ENCODE measurements at regions not wholly inside any gene's neighbourhood (a gene's known extent, or its start where the extent isn't known, plus 50 kb on each side); places are given as distances from the start of the nearest gene placed in this dataset.
"Not testable (repeated sequence)": the region's sequence is repeated elsewhere in the genome, so short reads cannot be mapped to it uniquely, and the experiment has no call there.

DNA sequence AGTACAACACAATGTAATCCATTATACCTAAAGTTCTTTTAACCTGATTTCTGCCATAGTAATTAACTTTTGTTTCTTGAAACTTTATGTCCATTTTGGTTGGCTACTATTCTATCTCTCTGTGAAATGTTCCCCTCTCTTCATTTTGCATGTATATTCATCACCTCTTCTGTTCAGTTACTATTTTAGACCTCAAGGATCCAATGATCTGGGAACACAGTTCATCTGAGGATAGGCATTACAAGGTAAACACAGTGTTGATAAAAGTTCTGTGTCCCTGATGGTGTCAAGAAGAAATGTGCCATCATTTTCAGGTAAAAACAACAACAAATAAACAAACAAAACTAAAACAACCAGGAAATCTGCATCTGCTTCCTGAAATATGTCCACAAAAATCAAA, 102.2 kb upstream of the IFNG-AS1 start:
- H3K27me3 ChIP-seq (ENCODE audit: control insufficient read depth, insufficient read depth, low read length) = no peaks in the 10 kb centered on the region
- no peaks in the 10 kb centered on the region for H3K36me3 ChIP-seq (ENCODE audit: control insufficient read depth, insufficient read depth, low read length)
- no peak overlapping the region for H3K27ac ChIP-seq (ENCODE audit: low read depth, low read length)
- H3K4me1 ChIP-seq (ENCODE audit: control insufficient read depth, insufficient read depth, low read length) = no peaks in the 10 kb centered on the region
- no peak overlapping the region for H3K4me3 ChIP-seq (ENCODE audit: low read depth, low read length)
- DNase-seq (ENCODE audit: low read depth in 4 of 6, low spot score in 6 of 6) = no peak
- H3K9me3 ChIP-seq (ENCODE audit: control insufficient read depth, insufficient read depth, low read length) = no peaks in the 10 kb centered on the region

DNA sequence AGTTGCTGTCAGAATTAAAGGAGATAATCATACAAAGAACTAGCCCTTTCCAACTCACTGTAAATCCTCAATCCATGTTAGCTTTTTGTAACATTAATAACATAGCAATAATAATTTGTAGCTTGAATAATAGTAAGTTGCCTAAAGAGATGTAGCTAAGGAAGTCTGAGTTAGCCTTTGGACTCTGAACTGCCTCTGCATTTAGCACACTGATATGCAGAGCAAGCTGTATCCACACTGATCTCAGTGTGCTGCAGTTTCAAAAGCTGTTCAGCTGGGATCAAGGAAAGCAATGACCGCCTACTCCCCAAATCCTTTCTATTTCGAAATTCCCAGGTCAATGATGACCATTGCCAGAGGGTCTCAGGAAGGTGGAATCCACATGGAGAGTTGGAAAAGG, 99.3 kb upstream of the IFNG-AS1 start:
- Histone ChIP-seq H3K4me3 (ENCODE audit: low read depth, low read length) (no peak overlapping the region), H3K27me3 (ENCODE audit: control insufficient read depth, insufficient read depth, low read length) (no peaks in the 10 kb centered on the region), H3K4me1 (ENCODE audit: control insufficient read depth, insufficient read depth, low read length) (no peaks in the 10 kb centered on the region), H3K36me3 (ENCODE audit: control insufficient read depth, insufficient read depth, low read length) (no peaks in the 10 kb centered on the region), H3K27ac (ENCODE audit: low read depth, low read length) (no peak overlapping the region), H3K9me3 (ENCODE audit: control insufficient read depth, insufficient read depth, low read length) (no peaks in the 10 kb centered on the region)
- DNase-seq (ENCODE audit: low read depth in 4 of 6, low spot score in 6 of 6) = no peak
- WGBS (ENCODE audit: insufficient coverage) = no CpG with 5 or more reads among the region's 2 CpGs

DNA sequence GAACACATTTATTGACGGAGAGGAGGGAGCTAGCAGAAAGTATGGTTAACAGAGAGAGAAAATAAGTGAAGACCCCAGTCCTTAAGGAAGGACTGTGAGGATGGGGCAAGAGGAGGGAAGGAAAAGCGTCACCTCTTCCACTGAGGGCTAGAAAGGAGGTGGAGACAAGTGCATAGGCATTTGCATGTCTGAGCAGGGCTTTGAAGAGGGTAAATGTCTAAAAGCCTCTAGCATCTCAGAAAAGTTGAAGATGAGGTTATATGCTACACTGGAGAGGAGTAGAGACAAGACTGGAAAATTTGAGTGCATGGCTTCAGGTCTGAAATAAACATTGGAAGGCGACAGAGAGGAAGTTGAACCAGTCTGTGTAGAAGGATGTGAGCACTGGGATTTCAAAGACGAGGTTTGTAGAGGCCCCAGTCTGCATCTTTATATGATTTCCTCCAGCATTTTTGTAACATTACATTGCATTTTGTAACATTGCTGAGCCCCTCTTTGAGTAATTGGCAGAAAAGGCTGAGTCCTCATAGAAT, 98.5 kb upstream of the IFNG-AS1 start:
- WGBS (ENCODE audit: insufficient coverage) = 84% methylated on average over 3 of the region's 4 CpGs
- DNase-seq (ENCODE audit: low read depth in 4 of 6, low spot score in 6 of 6) = no peak
- H3K36me3 ChIP-seq (ENCODE audit: control insufficient read depth, insufficient read depth, low read length) = no peaks in the 10 kb centered on the region
- H3K27ac ChIP-seq (ENCODE audit: low read depth, low read length) = no peak overlapping the region
- H3K27me3 ChIP-seq (ENCODE audit: control insufficient read depth, insufficient read depth, low read length) = no peaks in the 10 kb centered on the region
- H3K4me3 ChIP-seq (ENCODE audit: low read depth, low read length) = no peak overlapping the region
- no peaks in the 10 kb centered on the region for H3K9me3 ChIP-seq (ENCODE audit: control insufficient read depth, insufficient read depth, low read length)
- no peaks in the 10 kb centered on the region for H3K4me1 ChIP-seq (ENCODE audit: control insufficient read depth, insufficient read depth, low read length)

DNA sequence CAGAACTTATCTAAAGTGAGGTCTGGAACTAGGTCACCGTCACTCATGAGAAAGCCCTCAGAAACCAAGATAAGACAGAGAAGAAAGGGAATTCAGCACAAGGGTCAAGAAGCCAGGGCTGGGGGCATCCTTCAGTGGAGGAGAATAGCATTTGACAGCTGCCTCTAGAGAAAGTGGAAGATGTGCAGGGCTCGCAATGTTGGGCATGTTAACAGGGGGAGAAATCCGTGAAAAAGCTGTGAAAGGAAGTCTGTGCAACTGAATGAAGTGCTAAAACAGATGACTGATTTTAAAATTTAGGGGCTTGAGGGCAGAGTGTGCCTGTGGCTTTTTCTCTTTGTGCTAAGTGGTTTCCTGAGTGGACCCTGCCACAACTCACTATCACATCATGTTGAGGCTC, 97.7 kb upstream of the IFNG-AS1 start:
- Histone ChIP-seq H3K27me3 (ENCODE audit: control insufficient read depth, insufficient read depth, low read length) (no peaks in the 10 kb centered on the region), H3K36me3 (ENCODE audit: control insufficient read depth, insufficient read depth, low read length) (no peaks in the 10 kb centered on the region), H3K9me3 (ENCODE audit: control insufficient read depth, insufficient read depth, low read length) (no peaks in the 10 kb centered on the region), H3K4me3 (ENCODE audit: low read depth, low read length) (no peak overlapping the region), H3K4me1 (ENCODE audit: control insufficient read depth, insufficient read depth, low read length) (no peaks in the 10 kb centered on the region), H3K27ac (ENCODE audit: low read depth, low read length) (no peak overlapping the region)
- 45% methylated on average over 3 of the region's 3 CpGs for WGBS (ENCODE audit: insufficient coverage)
- DNase-seq (ENCODE audit: low read depth in 4 of 6, low spot score in 6 of 6) = peak in 1 of 6 donors; percentile 36

DNA sequence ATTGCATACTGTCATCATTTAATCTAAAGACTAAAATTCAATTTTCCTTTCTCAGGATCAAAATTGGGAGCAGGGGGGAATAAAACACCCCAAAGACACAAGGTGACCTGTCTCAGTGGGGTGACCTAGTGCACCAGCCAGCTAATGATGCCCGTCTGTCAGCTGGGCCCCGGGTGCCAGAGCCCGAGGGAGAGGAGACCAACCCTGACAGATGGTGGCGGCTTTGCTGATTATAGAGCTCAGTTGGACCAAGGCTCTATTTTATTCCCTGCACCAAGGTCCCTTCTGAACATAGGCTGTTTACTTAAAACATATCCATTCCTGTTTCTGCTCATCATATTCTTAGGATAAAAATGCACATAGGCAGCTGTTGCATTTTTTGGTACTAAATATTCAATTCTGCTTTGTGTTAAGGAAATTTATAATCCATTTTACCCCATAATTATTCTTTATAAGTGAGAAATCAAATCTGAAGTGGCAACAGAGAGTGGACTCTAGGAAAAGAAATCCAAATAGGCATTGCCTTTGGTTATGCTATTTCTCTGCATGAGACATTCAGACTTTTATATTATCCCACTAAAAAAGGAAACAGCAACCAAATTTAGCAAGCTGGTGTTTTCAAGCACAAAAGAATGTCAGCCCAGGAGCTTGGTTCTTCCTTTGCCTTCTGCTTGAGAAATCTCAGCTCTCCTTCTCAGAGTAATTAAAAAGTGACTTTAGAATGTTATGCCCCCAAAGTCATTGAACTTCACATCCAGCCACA, 96.8 kb upstream of the IFNG-AS1 start:
- Histone ChIP-seq H3K9me3 (ENCODE audit: control insufficient read depth, insufficient read depth, low read length) (no peaks in the 10 kb centered on the region), H3K4me3 (ENCODE audit: low read depth, low read length) (no peak overlapping the region), H3K4me1 (ENCODE audit: control insufficient read depth, insufficient read depth, low read length) (no peaks in the 10 kb centered on the region), H3K27me3 (ENCODE audit: control insufficient read depth, insufficient read depth, low read length) (no peaks in the 10 kb centered on the region), H3K36me3 (ENCODE audit: control insufficient read depth, insufficient read depth, low read length) (no peaks in the 10 kb centered on the region), H3K27ac (ENCODE audit: low read depth, low read length) (no peak overlapping the region)
- peak in 2 of 6 donors; percentile 25 to 73 for DNase-seq (ENCODE audit: low read depth in 4 of 6, low spot score in 6 of 6)
- WGBS (ENCODE audit: insufficient coverage) = 36% methylated on average over 3 of the region's 4 CpGs

DNA sequence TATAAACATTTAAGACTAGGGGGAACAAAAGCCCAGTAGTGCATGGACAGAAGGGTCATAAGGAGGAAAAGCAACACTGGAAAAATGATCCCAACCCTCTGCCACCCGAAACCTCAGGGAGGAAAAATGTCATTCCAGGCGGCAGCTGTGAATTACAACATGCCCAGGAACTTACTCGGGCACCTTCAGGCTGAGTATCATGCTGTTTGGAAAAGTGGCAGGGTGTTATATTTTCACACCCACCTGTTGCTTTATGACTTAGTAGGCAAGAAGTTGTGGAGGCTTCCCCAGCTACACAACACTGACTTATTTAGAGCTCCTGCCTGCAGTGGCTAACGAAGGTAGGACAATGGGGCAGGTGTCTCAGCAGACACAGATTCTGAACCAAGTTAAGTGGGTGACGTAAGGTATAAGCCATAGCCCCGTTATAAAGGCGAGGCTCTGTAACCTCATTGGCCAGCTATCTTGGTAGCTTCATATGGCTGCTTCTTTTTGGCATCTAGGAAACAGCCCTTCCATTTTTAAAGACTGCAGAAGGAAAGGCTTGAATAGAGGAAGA, 96.1 kb upstream of the IFNG-AS1 start:
- WGBS (ENCODE audit: insufficient coverage) = 90% methylated on average over 4 of the region's 7 CpGs
- H3K4me1 ChIP-seq (ENCODE audit: control insufficient read depth, insufficient read depth, low read length) = no peaks in the 10 kb centered on the region
- H3K4me3 ChIP-seq (ENCODE audit: low read depth, low read length) = no peak overlapping the region
- H3K36me3 ChIP-seq (ENCODE audit: control insufficient read depth, insufficient read depth, low read length) = no peaks in the 10 kb centered on the region
- DNase-seq (ENCODE audit: low read depth in 4 of 6, low spot score in 6 of 6) = peak in 1 of 6 donors; percentile 12
- H3K27ac ChIP-seq (ENCODE audit: low read depth, low read length) = no peak overlapping the region
- H3K27me3 ChIP-seq (ENCODE audit: control insufficient read depth, insufficient read depth, low read length) = no peaks in the 10 kb centered on the region
- H3K9me3 ChIP-seq (ENCODE audit: control insufficient read depth, insufficient read depth, low read length) = no peaks in the 10 kb centered on the region

DNA sequence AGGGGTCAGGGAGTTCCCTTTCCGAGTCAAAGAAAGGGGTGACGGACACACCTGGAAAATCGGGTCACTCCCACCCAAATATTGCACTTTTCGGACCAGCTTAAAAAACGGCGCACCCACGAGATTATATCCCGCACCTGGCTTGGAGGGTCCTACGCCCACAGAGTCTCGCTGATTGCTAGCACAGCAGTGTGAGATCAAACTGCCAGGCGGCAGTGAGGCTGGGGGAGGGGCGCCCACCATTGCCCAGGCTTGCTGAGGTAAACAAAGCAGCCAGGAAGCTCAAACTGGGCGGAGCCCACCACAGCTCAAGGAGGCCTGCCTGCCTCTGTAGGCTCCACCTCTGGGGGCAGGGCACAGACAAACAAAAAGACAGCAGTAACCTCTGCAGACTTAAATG, 88.8 kb upstream of the IFNG-AS1 start:
- 89% methylated on average over 7 of the region's 13 CpGs for WGBS (ENCODE audit: insufficient coverage)
- DNase-seq (ENCODE audit: low read depth in 4 of 6, low spot score in 6 of 6); H3K36me3 ChIP-seq (ENCODE audit: control insufficient read depth, insufficient read depth, low read length); H3K9me3 ChIP-seq (ENCODE audit: control insufficient read depth, insufficient read depth, low read length); H3K27me3 ChIP-seq (ENCODE audit: control insufficient read depth, insufficient read depth, low read length); H3K4me3 ChIP-seq (ENCODE audit: low read depth, low read length); H3K27ac ChIP-seq (ENCODE audit: low read depth, low read length); H3K4me1 ChIP-seq (ENCODE audit: control insufficient read depth, insufficient read depth, low read length): not testable (repeated sequence)

DNA sequence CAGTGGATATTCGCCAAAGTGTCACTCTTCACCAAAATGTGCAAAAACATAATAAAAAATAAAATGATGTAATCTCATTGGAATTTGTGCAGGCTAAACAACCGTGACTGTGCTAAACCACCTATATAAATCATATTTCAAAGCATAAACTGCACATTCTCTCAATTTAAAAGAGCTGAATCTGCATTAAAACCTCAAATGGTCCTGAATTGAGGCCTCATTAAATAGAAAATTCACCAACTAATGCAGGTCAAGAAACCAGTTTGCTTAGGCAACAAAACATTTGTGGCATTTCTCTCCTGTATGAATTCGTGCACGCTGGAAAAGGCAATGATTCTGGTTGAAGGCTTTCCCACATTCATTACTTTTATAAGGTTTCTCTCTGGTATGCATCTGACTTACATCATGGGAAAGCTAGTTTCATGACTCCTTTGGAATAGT, 80.1 kb upstream of the IFNG-AS1 start:
- no CpG with 5 or more reads among the region's 4 CpGs for WGBS (ENCODE audit: insufficient coverage)
- no peak for DNase-seq (ENCODE audit: low read depth in 4 of 6, low spot score in 6 of 6)
- Histone ChIP-seq H3K27me3 (ENCODE audit: control insufficient read depth, insufficient read depth, low read length) (no peaks in the 10 kb centered on the region), H3K4me1 (ENCODE audit: control insufficient read depth, insufficient read depth, low read length) (no peaks in the 10 kb centered on the region), H3K4me3 (ENCODE audit: low read depth, low read length) (no peak overlapping the region), H3K27ac (ENCODE audit: low read depth, low read length) (no peak overlapping the region), H3K36me3 (ENCODE audit: control insufficient read depth, insufficient read depth, low read length) (no peaks in the 10 kb centered on the region), H3K9me3 (ENCODE audit: control insufficient read depth, insufficient read depth, low read length) (no peaks in the 10 kb centered on the region)

DNA sequence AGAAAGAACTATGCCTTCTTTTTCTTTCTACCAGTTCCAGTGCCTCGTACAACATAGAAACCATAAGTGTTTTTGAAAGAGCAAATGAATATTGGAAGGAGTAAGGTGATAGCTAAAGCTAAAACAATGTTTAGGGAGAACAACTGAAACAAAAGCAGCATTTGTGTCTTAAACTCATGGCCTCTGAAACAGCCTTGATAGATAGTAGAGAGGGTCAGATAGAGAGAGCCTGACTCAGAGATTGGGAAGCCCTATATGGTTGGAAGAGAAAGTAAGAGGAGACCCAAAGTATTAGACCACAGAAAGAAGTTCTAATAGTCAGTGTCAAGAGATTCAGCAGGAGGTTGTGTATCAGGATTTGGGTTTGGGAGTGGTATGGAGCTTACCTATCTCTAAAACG, 79.6 kb upstream of the IFNG-AS1 start:
- Histone ChIP-seq H3K4me3 (ENCODE audit: low read depth, low read length) (no peak overlapping the region), H3K27ac (ENCODE audit: low read depth, low read length) (no peak overlapping the region), H3K4me1 (ENCODE audit: control insufficient read depth, insufficient read depth, low read length) (no peaks in the 10 kb centered on the region), H3K9me3 (ENCODE audit: control insufficient read depth, insufficient read depth, low read length) (no peaks in the 10 kb centered on the region), H3K27me3 (ENCODE audit: control insufficient read depth, insufficient read depth, low read length) (no peaks in the 10 kb centered on the region), H3K36me3 (ENCODE audit: control insufficient read depth, insufficient read depth, low read length) (no peaks in the 10 kb centered on the region)
- DNase-seq (ENCODE audit: low read depth in 4 of 6, low spot score in 6 of 6) = no peak
- WGBS (ENCODE audit: insufficient coverage) = 83% methylated on average over 1 of the region's 2 CpGs

Data from spinal cord (tissue), 9 donors.